ENCODE measurements at regions not wholly inside any gene's neighbourhood (a gene's known extent, or its start where the extent isn't known, plus 50 kb on each side); places are given as distances from the start of the nearest gene placed in this dataset.
"Not testable (repeated sequence)": the region's sequence is repeated elsewhere in the genome, so short reads cannot be mapped to it uniquely, and the experiment has no call there.

GRCh38 chr19:30857388-30857787 lies 485.2 kb downstream of the ZNF536 start:
- DNase-seq, result no peak

GRCh38 chr19:30856786-30857185 lies 484.6 kb downstream of the ZNF536 start:
- DNase-seq, result no peak

- no peak for DNase-seq
Measured at GRCh38 chr19:30856376-30856775, 484.2 kb downstream of the ZNF536 start.

- DNase-seq, result no peak
Measured at GRCh38 chr19:30855442-30855841, 483.3 kb downstream of the ZNF536 start.

- DNase-seq, result no peak
Measured at GRCh38 chr19:30854661-30855060, 482.5 kb downstream of the ZNF536 start.

- DNase-seq, result no peak
Measured at GRCh38 chr19:30854207-30854606, 482.0 kb downstream of the ZNF536 start.

GRCh38 chr19:30853036-30853435 lies 480.9 kb downstream of the ZNF536 start:
- DNase-seq, result no peak

- no peak for DNase-seq
Measured at GRCh38 chr19:30852168-30852567, 480.0 kb downstream of the ZNF536 start.

- no peak for DNase-seq
Measured at GRCh38 chr19:30851646-30852045, 479.5 kb downstream of the ZNF536 start.

- DNase-seq, result no peak
Measured at GRCh38 chr19:30848636-30849425, 476.6 kb downstream of the ZNF536 start.

GRCh38 chr19:30846102-30846501 lies 473.9 kb downstream of the ZNF536 start:
- no peak for DNase-seq

GRCh38 chr19:30842926-30843325 lies 470.7 kb downstream of the ZNF536 start:
- DNase-seq, result no peak

GRCh38 chr19:30841934-30842333 lies 469.8 kb downstream of the ZNF536 start:
- no peak for DNase-seq

- no peak for DNase-seq
Measured at GRCh38 chr19:30830875-30831274, 458.7 kb downstream of the ZNF536 start.

- DNase-seq, result not testable (repeated sequence)
Measured at GRCh38 chr19:30825505-30825904, 453.3 kb downstream of the ZNF536 start.

- no peak for DNase-seq
Measured at GRCh38 chr19:30824809-30825208, 452.6 kb downstream of the ZNF536 start.

- no peak for DNase-seq
Measured at GRCh38 chr19:30817965-30818567, 445.9 kb downstream of the ZNF536 start.

GRCh38 chr19:30817197-30817596 lies 445.0 kb downstream of the ZNF536 start:
- no peak for DNase-seq

GRCh38 chr19:30815889-30816580 lies 443.9 kb downstream of the ZNF536 start:
- DNase-seq, result no peak

GRCh38 chr19:30812099-30812678 lies 440.0 kb downstream of the ZNF536 start:
- DNase-seq, result no peak

- no peak for DNase-seq
Measured at GRCh38 chr19:30811397-30812098, 439.4 kb downstream of the ZNF536 start.

GRCh38 chr19:30810726-30811125 lies 438.5 kb downstream of the ZNF536 start:
- no peak for DNase-seq

- no peak for DNase-seq
Measured at GRCh38 chr19:30807278-30807677, 435.1 kb downstream of the ZNF536 start.
